Gastrocnemius medialis (tissue), 4 donors: ENCODE measurements at regions not wholly inside any gene's neighbourhood (a gene's known extent, or its start where the extent isn't known, plus 50 kb on each side); places are given as distances from the start of the nearest gene placed in this dataset.

ENCODE experiments used
- CTCF ChIP-seq, 5 experiments: fragments of 450-650 bp in 3 of 5; fragments of 200-600 bp in 2 of 5; sonication (generic) in 2 of 5; IDR thresholded peaks in 4 of 5; conservative IDR thresholded peaks in 1 of 5; 1 replicate in 4 of 5; 2 replicates in 1 of 5; pipeline ENCODE4 v1.5.1; 2016 to 2019; ENCODE audit warnings: antibody characterized with exemption in 5 of 5, mild to moderate bottlenecking in 3 of 5, moderate library complexity in 3 of 5
- POLR2A ChIP-seq, 2 donors: fragments of 450-650 bp; IDR thresholded peaks; one replicate each; pipeline ENCODE4 v1.6.1; 2017; ENCODE audit warnings: antibody characterized with exemption in 2 of 2, mild to moderate bottlenecking in 2 of 2, moderate library complexity in 2 of 2

- TF ChIP-seq CTCF (IDR thresholded peaks at IDR 0.05 in 4 of 5, conservative IDR thresholded peaks at IDR 0.05 in 1 of 5), result no peak
- no peak for TF ChIP-seq POLR2A (IDR thresholded peaks at IDR 0.05)
Measured at GRCh38 chr14:88085736-88086135, 80.8 kb downstream of the GPR65 start.
